Fibroblast of skin of right quadriceps (primary cell): ENCODE measurements at regions not wholly inside any gene's neighbourhood (a gene's known extent, or its start where the extent isn't known, plus 50 kb on each side); places are given as distances from the start of the nearest gene placed in this dataset.
"Not testable (repeated sequence)": the region's sequence is repeated elsewhere in the genome, so short reads cannot be mapped to it uniquely, and the experiment has no call there.

ENCODE experiments used
- DNase-seq: peaks from one replicate; pipeline ENCODE4 v3.0.0-alpha.2; 2013

GRCh38 chr6:105560611-105561066, 157.8 kb upstream of the PREP start:
- peak; percentile 50 for DNase-seq

- DNase-seq: no peak
These were observed 154.4 kb upstream of the PREP start for GRCh38 chr6:105557291-105557690.

- DNase-seq: no peak
These were observed 150.3 kb upstream of the PREP start for GRCh38 chr6:105553171-105553570.

GRCh38 chr6:105550955-105551620, 148.2 kb upstream of the PREP start:
- peak; percentile 32 for DNase-seq

GRCh38 chr6:105546754-105547153, 143.9 kb upstream of the PREP start:
- no peak for DNase-seq

- DNase-seq: peak; percentile 83
These were observed 143.3 kb upstream of the PREP start for GRCh38 chr6:105545947-105546731.

GRCh38 chr6:105545228-105545920, 142.5 kb upstream of the PREP start:
- DNase-seq: peak; percentile 15

GRCh38 chr6:105539911-105540310, 137.0 kb upstream of the PREP start:
- no peak for DNase-seq

GRCh38 chr6:105537981-105538578, 135.2 kb upstream of the PREP start:
- no peak for DNase-seq

- no peak for DNase-seq
These were observed 134.1 kb upstream of the PREP start for GRCh38 chr6:105536961-105537360.

GRCh38 chr6:105533301-105533700, 130.4 kb upstream of the PREP start:
- no peak for DNase-seq

GRCh38 chr6:105526225-105526872, 123.5 kb upstream of the PREP start:
- DNase-seq: no peak

- DNase-seq: peak; percentile 29
These were observed 119.9 kb upstream of the PREP start for GRCh38 chr6:105522626-105523322.

GRCh38 chr6:105519954-105520353, 117.1 kb upstream of the PREP start:
- peak; percentile 9 for DNase-seq

GRCh38 chr6:105518993-105519392, 116.1 kb upstream of the PREP start:
- not testable (repeated sequence) for DNase-seq

- no peak for DNase-seq
These were observed 112.2 kb upstream of the PREP start for GRCh38 chr6:105515054-105515453.

GRCh38 chr6:105514306-105514705, 111.4 kb upstream of the PREP start:
- DNase-seq: no peak

GRCh38 chr6:105511639-105512038, 108.8 kb upstream of the PREP start:
- DNase-seq: no peak

GRCh38 chr6:105510746-105511145, 107.9 kb upstream of the PREP start:
- peak; percentile 50 for DNase-seq

- DNase-seq: peak; percentile 26
These were observed 106.8 kb upstream of the PREP start for GRCh38 chr6:105509506-105510331.

GRCh38 chr6:105507811-105508210, 104.9 kb upstream of the PREP start:
- DNase-seq: peak; percentile 41
